Nephron (organoid): ENCODE measurements at regions not wholly inside any gene's neighbourhood (a gene's known extent, or its start where the extent isn't known, plus 50 kb on each side); places are given as distances from the start of the nearest gene placed in this dataset.
"Not testable (repeated sequence)": the region's sequence is repeated elsewhere in the genome, so short reads cannot be mapped to it uniquely, and the experiment has no call there.

Experiments used
- H3K27ac Mint-ChIP-seq, 3 experiments: 2 replicates each; pipeline ENCODE4 v1.8.0; 2020; ENCODE audit warnings: mixed read lengths in 3 of 3, mild to moderate bottlenecking in 2 of 3, moderate library complexity in 1 of 3
- H3K27me3 Mint-ChIP-seq: 2 replicates; pipeline ENCODE4 v1.8.0; 2021; ENCODE audit warnings: low read depth, mild to moderate bottlenecking, moderate library complexity, mixed read lengths
- H3K36me3 Mint-ChIP-seq: 2 replicates; pipeline ENCODE4 v1.8.0; 2020; ENCODE audit warnings: low read depth, mixed read lengths
- H3K4me1 Mint-ChIP-seq: 2 replicates; pipeline ENCODE4 v1.8.0; 2020; ENCODE audit warnings: mixed read lengths
- H3K4me3 Mint-ChIP-seq, 3 experiments: 2 replicates each; pipeline ENCODE4 v1.8.0; 2020; ENCODE audit warnings: mild to moderate bottlenecking in 3 of 3, mixed read lengths in 3 of 3, moderate library complexity in 2 of 3
- H3K9me3 Mint-ChIP-seq: 2 replicates; pipeline ENCODE4 v1.8.0; 2020; ENCODE audit warnings: mixed read lengths
- TF ChIP-seq, protein P1 (sequence below), 3 experiments: fragments of 200-600 bp; sonication (generic); IDR thresholded peaks; one replicate each; pipeline ENCODE4 v1.5.0; 2021; ENCODE audit warnings: antibody characterized with exemption in 3 of 3; ENCODE audit not compliant: unreplicated experiment in 3 of 3

- Mint-ChIP-seq H3K36me3 (no peaks in the 10 kb centered on the region), H3K4me3 (no peak overlapping the region), H3K4me1 (peaks cover 16% of the 10 kb centered on the region), H3K27ac (peak overlapping the region in 1 of 3 experiments; percentile 23), H3K9me3 (peaks cover 11% of the 10 kb centered on the region), H3K27me3 (peaks cover 4% of the 10 kb centered on the region)
- TF ChIP-seq, protein P1, sequence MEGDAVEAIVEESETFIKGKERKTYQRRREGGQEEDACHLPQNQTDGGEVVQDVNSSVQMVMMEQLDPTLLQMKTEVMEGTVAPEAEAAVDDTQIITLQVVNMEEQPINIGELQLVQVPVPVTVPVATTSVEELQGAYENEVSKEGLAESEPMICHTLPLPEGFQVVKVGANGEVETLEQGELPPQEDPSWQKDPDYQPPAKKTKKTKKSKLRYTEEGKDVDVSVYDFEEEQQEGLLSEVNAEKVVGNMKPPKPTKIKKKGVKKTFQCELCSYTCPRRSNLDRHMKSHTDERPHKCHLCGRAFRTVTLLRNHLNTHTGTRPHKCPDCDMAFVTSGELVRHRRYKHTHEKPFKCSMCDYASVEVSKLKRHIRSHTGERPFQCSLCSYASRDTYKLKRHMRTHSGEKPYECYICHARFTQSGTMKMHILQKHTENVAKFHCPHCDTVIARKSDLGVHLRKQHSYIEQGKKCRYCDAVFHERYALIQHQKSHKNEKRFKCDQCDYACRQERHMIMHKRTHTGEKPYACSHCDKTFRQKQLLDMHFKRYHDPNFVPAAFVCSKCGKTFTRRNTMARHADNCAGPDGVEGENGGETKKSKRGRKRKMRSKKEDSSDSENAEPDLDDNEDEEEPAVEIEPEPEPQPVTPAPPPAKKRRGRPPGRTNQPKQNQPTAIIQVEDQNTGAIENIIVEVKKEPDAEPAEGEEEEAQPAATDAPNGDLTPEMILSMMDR (IDR thresholded peaks at IDR 0.05; ENCODE audit: unreplicated experiment in 3 of 3): no peak
Measured at GRCh38 chr10:59435707-59436106, 73.4 kb upstream of the FAM13C start.

DNA sequence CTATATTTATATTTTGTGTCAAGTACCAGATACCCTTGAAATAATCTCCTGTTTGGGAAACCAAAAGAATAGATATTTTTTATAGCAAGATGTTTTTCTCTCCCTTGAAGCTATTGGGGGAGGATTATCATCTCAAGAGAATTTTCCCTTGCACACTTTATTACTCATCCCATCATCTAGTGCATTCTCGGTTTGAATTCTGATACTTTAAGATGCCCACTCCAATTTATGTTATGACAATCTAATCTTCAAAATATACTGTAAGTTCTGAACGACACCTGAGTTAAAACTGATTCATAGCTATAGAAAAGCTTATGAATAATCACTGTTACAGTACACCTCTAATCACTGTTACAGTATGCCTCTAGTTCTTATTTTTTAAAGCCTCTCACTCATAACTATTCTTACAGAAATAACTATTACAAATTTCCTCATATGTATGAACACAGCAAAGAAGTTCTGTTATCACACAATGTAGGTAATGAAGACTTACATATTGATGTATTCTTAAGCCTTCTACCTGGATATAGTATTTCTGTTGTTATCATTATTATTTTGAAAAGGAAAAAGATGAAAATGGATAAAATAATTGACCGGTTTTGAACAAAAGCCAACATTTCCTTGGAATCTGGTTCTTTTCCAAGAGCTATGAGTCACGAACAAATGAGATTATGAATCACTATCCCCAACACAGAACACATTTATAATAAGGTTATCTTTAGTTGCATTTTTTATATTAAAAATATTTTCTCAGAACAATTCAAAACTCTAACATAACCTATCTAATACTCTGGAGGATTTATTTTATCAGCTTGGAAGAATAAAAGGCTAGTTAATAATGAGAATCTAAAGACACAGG is 72.3 kb upstream of the FAM13C start:
- TF ChIP-seq, protein P1 (IDR thresholded peaks at IDR 0.05; ENCODE audit: unreplicated experiment in 3 of 3): no peak
- Mint-ChIP-seq H3K9me3 (peaks cover 9% of the 10 kb centered on the region), H3K4me1 (peaks cover 16% of the 10 kb centered on the region), H3K27me3 (peaks cover 4% of the 10 kb centered on the region), H3K36me3 (no peaks in the 10 kb centered on the region), H3K4me3 (no peak overlapping the region), H3K27ac (peak overlapping the region in 2 of 3 experiments; percentile 30 to 51)

DNA sequence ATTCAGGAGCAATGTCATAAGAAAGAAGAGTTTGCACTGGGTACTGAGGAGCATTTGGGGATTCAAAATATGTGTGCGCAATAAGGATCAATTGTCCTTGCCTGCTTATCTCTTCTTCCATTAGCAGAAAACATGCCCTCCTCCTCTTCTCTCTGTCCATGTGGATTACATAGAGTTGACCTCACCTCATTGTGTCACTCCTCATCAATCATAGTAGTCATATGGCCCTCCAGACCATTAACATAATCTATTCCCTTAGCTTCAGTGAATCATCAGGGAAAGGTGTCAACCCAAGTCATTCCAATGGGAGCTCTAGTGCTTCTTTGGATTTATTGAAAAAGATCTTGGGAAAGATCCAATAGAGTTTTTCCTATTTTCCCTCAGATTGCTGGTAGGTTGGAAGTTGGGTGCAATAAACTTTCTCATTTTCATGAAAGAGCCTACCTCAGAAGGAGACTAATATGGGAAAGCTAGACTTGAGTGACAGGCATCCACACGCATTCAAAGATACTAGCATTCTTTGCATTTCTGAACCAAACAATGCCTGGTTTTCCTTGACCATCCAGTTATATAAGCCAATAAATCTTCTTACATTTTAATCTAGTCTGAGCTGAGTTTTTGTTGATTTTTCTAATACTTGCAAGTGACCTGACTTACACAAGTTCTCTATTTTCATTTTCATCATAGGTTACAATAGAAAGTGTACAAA is 71.5 kb upstream of the FAM13C start:
- H3K9me3 Mint-ChIP-seq: peaks cover 2% of the 10 kb centered on the region
- H3K4me3 Mint-ChIP-seq: no peak overlapping the region
- peak overlapping the region in 1 of 3 experiments; percentile 9 for H3K27ac Mint-ChIP-seq
- H3K27me3 Mint-ChIP-seq: peaks cover 4% of the 10 kb centered on the region
- no peaks in the 10 kb centered on the region for H3K36me3 Mint-ChIP-seq
- H3K4me1 Mint-ChIP-seq: peaks cover 16% of the 10 kb centered on the region
- TF ChIP-seq, protein P1 (IDR thresholded peaks at IDR 0.05; ENCODE audit: unreplicated experiment in 3 of 3): no peak

- Mint-ChIP-seq H3K4me3 (no peak overlapping the region), H3K4me1 (peaks cover 16% of the 10 kb centered on the region), H3K27ac (no peak overlapping the region), H3K9me3 (peaks cover 3% of the 10 kb centered on the region), H3K27me3 (peaks cover 4% of the 10 kb centered on the region), H3K36me3 (no peaks in the 10 kb centered on the region)
- TF ChIP-seq, protein P1 (IDR thresholded peaks at IDR 0.05; ENCODE audit: unreplicated experiment in 3 of 3): no peak
Measured at GRCh38 chr10:59432207-59432900, 70.0 kb upstream of the FAM13C start.

GRCh38 chr10:59413795-59414194 is 51.4 kb upstream of the FAM13C start:
- H3K4me1 Mint-ChIP-seq, H3K36me3 Mint-ChIP-seq, H3K27me3 Mint-ChIP-seq, H3K27ac Mint-ChIP-seq, H3K4me3 Mint-ChIP-seq: not testable (repeated sequence)
- peaks cover 29% of the 10 kb centered on the region for H3K9me3 Mint-ChIP-seq
